Fibroblast of lung (primary cell): ENCODE measurements at regions not wholly inside any gene's neighbourhood (a gene's known extent, or its start where the extent isn't known, plus 50 kb on each side); places are given as distances from the start of the nearest gene placed in this dataset.

ENCODE experiments used
- CTCF ChIP-seq, 2 donors: IDR thresholded peaks in 1 of 2; conservative IDR thresholded peaks in 1 of 2; 1 replicate in 1 of 2; 2 replicates in 1 of 2; pipeline ENCODE4 v1.5.1; 2011 to 2012; ENCODE audit warnings: low read length in 2 of 2, control low read depth in 1 of 2, inconsistent platforms in 1 of 2, low read depth in 1 of 2, mild to moderate bottlenecking in 1 of 2
- EZH2 ChIP-seq: IDR thresholded peaks from 2 replicates; pipeline ENCODE4 v1.5.1; 2012; ENCODE audit warnings: low read length, control low read depth, mild to moderate bottlenecking; ENCODE audit errors: missing control alignments

DNA sequence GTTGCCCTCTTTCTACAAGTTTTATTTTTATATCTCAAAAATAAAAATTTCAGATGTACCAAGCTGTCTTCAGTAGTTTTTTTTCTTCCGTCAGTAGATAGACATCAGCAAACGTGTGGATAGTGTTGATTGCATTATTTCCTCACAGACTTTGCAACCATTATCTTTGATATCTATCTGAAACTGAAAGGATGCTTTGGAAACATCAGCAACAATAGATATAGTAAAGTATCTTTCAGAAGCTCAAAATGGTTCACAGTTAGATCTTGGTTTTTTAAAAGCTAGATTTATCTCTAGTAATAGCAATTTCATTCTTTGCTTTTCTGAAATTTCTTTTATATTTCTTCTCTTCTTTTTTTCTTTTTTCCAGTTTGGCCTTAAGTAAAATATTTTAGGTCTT lies 246.9 kb upstream of the PCDH7 start:
- TF ChIP-seq CTCF (conservative IDR thresholded peaks at IDR 0.05 in 1 of 2, IDR thresholded peaks at IDR 0.05 in 1 of 2; ENCODE audit: low read depth in 1 of 2, low read length in 2 of 2) (no peak), EZH2 (no peak)
